Fibroblast of lung (primary cell): ENCODE measurements at regions not wholly inside any gene's neighbourhood (a gene's known extent, or its start where the extent isn't known, plus 50 kb on each side); places are given as distances from the start of the nearest gene placed in this dataset.

ENCODE experiments used
- DNase-seq, 2 donors: peaks; one replicate each; pipeline versions ENCODE4 v3.0.0 to v3.0.0-alpha.2; 2010; ENCODE audit warnings: low read depth in 2 of 2
- H2AFZ ChIP-seq: 2 replicates; pipeline ENCODE4 v1.5.1; 2012; ENCODE audit warnings: low read length, control low read depth, inconsistent platforms
- H3K27ac ChIP-seq: 2 replicates; pipeline ENCODE4 v1.5.1; 2011; ENCODE audit warnings: low read length, control low read depth; ENCODE audit not compliant: insufficient read depth
- H3K27me3 ChIP-seq: 2 replicates; pipeline ENCODE4 v1.5.1; 2011; ENCODE audit warnings: mild to moderate bottlenecking, low read length; ENCODE audit not compliant: control insufficient read depth, insufficient read depth
- H3K36me3 ChIP-seq: 2 replicates; pipeline ENCODE4 v1.5.1; 2011; ENCODE audit warnings: low read length; ENCODE audit not compliant: control insufficient read depth, insufficient read depth
- H3K4me1 ChIP-seq: 2 replicates; pipeline ENCODE4 v1.5.1; 2011; ENCODE audit warnings: low read length; ENCODE audit not compliant: control insufficient read depth, insufficient read depth; ENCODE audit errors: extremely low read depth
- H3K4me2 ChIP-seq: 2 replicates; pipeline ENCODE4 v1.5.1; 2011; ENCODE audit warnings: low read length, control low read depth; ENCODE audit not compliant: insufficient read depth; ENCODE audit errors: extremely low read depth
- H3K4me3 ChIP-seq, 4 experiments: fragments of 200-600 bp in 1 of 4; sonication (generic) in 1 of 4; replicated peaks in 1 of 4; 2 replicates each; pipeline ENCODE4 v1.5.1; 2011 to 2016; ENCODE audit warnings: low read length in 4 of 4, low read depth in 3 of 4, mild to moderate bottlenecking in 3 of 4, control low read depth in 2 of 4, inconsistent platforms in 1 of 4, mixed read lengths in 1 of 4; ENCODE audit not compliant: insufficient read depth in 1 of 4; ENCODE audit errors: control extremely low read depth in 1 of 4
- H3K79me2 ChIP-seq: 2 replicates; pipeline ENCODE4 v1.5.1; 2012; ENCODE audit warnings: mild to moderate bottlenecking, low read length, inconsistent platforms; ENCODE audit not compliant: control insufficient read depth, insufficient read depth
- H3K9ac ChIP-seq: 2 replicates; pipeline ENCODE4 v1.5.1; 2011; ENCODE audit warnings: mild to moderate bottlenecking, low read length, control low read depth; ENCODE audit not compliant: insufficient read depth
- H3K9me3 ChIP-seq: 2 replicates; pipeline ENCODE4 v1.5.1; 2012; ENCODE audit warnings: low read depth, low read length; ENCODE audit not compliant: control insufficient read depth, insufficient read depth
- H4K20me1 ChIP-seq: 2 replicates; pipeline ENCODE4 v1.5.1; 2011; ENCODE audit warnings: low read length; ENCODE audit not compliant: control insufficient read depth, insufficient read depth; ENCODE audit errors: extremely low read depth
- EZH2 ChIP-seq: IDR thresholded peaks from 2 replicates; pipeline ENCODE4 v1.5.1; 2012; ENCODE audit warnings: low read length, control low read depth, mild to moderate bottlenecking; ENCODE audit errors: missing control alignments
- TF ChIP-seq, protein P1 (sequence below), 2 donors: IDR thresholded peaks in 1 of 2; conservative IDR thresholded peaks in 1 of 2; 1 replicate in 1 of 2; 2 replicates in 1 of 2; pipeline ENCODE4 v1.5.1; 2011 to 2012; ENCODE audit warnings: low read length in 2 of 2, control low read depth in 1 of 2, inconsistent platforms in 1 of 2, low read depth in 1 of 2, mild to moderate bottlenecking in 1 of 2

DNA sequence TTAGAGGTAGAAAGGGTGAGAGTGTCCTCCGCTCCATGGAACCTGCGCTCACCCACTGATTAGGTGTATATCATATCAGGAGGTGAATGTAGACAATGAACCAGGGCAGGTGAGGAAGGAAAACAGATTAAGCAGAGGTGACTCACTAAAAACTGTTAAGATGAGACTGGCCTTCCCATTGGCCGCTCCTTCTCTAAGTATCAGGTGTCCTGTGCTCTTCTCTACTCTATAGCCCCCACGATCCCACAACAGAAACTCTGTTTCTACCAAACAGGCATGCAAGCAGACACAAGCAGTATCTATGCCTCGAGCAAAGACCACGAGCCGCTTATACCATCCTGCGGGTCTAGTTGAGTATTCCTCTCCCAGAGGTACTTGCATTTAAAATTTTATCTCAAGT is 103.1 kb downstream of the SNX19 start:
- no peaks in the 10 kb centered on the region for H3K27me3 ChIP-seq
- H3K36me3 ChIP-seq, result no peaks in the 10 kb centered on the region
- peaks cover 2% of the 10 kb centered on the region for H3K4me1 ChIP-seq
- no peak overlapping the region for H3K27ac ChIP-seq
- no peak overlapping the region for H3K4me3 ChIP-seq
- H3K9ac ChIP-seq, result no peak overlapping the region
- H2AFZ ChIP-seq, result no peak overlapping the region
- H3K9me3 ChIP-seq, result no peaks in the 10 kb centered on the region
- no peak for TF ChIP-seq EZH2
- TF ChIP-seq, protein P1, sequence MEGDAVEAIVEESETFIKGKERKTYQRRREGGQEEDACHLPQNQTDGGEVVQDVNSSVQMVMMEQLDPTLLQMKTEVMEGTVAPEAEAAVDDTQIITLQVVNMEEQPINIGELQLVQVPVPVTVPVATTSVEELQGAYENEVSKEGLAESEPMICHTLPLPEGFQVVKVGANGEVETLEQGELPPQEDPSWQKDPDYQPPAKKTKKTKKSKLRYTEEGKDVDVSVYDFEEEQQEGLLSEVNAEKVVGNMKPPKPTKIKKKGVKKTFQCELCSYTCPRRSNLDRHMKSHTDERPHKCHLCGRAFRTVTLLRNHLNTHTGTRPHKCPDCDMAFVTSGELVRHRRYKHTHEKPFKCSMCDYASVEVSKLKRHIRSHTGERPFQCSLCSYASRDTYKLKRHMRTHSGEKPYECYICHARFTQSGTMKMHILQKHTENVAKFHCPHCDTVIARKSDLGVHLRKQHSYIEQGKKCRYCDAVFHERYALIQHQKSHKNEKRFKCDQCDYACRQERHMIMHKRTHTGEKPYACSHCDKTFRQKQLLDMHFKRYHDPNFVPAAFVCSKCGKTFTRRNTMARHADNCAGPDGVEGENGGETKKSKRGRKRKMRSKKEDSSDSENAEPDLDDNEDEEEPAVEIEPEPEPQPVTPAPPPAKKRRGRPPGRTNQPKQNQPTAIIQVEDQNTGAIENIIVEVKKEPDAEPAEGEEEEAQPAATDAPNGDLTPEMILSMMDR (conservative IDR thresholded peaks at IDR 0.05 in 1 of 2, IDR thresholded peaks at IDR 0.05 in 1 of 2; ENCODE audit: low read depth in 1 of 2, low read length in 2 of 2), result no peak
- H4K20me1 ChIP-seq, result no peaks in the 10 kb centered on the region
- no peaks in the 10 kb centered on the region for H3K79me2 ChIP-seq
- DNase-seq, result no peak
- no peak overlapping the region for H3K4me2 ChIP-seq

- no peaks in the 10 kb centered on the region for H3K27me3 ChIP-seq
- no peaks in the 10 kb centered on the region for H3K36me3 ChIP-seq
- H3K27ac ChIP-seq, result no peak overlapping the region
- H3K4me1 ChIP-seq, result peaks cover 2% of the 10 kb centered on the region
- DNase-seq, result peak in 1 of 2 donors; percentile 59
- no peak overlapping the region for H3K4me3 ChIP-seq
- H3K79me2 ChIP-seq, result no peaks in the 10 kb centered on the region
- no peak overlapping the region for H2AFZ ChIP-seq
- H3K9me3 ChIP-seq, result no peaks in the 10 kb centered on the region
- no peaks in the 10 kb centered on the region for H4K20me1 ChIP-seq
- H3K9ac ChIP-seq, result no peak overlapping the region
- H3K4me2 ChIP-seq, result no peak overlapping the region
- TF ChIP-seq, protein P1 (conservative IDR thresholded peaks at IDR 0.05 in 1 of 2, IDR thresholded peaks at IDR 0.05 in 1 of 2; ENCODE audit: low read depth in 1 of 2, low read length in 2 of 2), result no peak
- no peak for TF ChIP-seq EZH2
Observed at GRCh38 chr11:130813638-130814037, 102.6 kb downstream of the SNX19 start.

GRCh38 chr11:130814440-130815096 is 101.7 kb downstream of the SNX19 start:
- TF ChIP-seq, protein P1 (conservative IDR thresholded peaks at IDR 0.05 in 1 of 2, IDR thresholded peaks at IDR 0.05 in 1 of 2; ENCODE audit: low read depth in 1 of 2, low read length in 2 of 2), result no peak
- TF ChIP-seq EZH2, result no peak
- DNase-seq, result no peak
- H3K79me2 ChIP-seq, result no peaks in the 10 kb centered on the region
- no peak overlapping the region for H2AFZ ChIP-seq
- H4K20me1 ChIP-seq, result no peaks in the 10 kb centered on the region
- no peak overlapping the region for H3K4me3 ChIP-seq
- no peaks in the 10 kb centered on the region for H3K36me3 ChIP-seq
- no peaks in the 10 kb centered on the region for H3K27me3 ChIP-seq
- H3K9ac ChIP-seq, result no peak overlapping the region
- no peaks in the 10 kb centered on the region for H3K9me3 ChIP-seq
- H3K4me1 ChIP-seq, result peaks cover 2% of the 10 kb centered on the region
- H3K4me2 ChIP-seq, result no peak overlapping the region
- no peak overlapping the region for H3K27ac ChIP-seq
